H1 (cell line): ENCODE measurements at regions not wholly inside any gene's neighbourhood (a gene's known extent, or its start where the extent isn't known, plus 50 kb on each side); places are given as distances from the start of the nearest gene placed in this dataset.

Experiments used
- CBX5 ChIP-seq: fragments of 300-800, 300-1000 bp; sonication (generic); IDR thresholded peaks from 2 replicates; pipeline ENCODE4 v1.7.1; 2016; ENCODE audit warnings: antibody characterized with exemption, low read length, low read depth
- CHD1 ChIP-seq: IDR thresholded peaks from 2 replicates; pipeline ENCODE4 v1.6.1; 2012; ENCODE audit warnings: low read depth, low read length, improper control_type of control experiment
- CHD2 ChIP-seq: IDR thresholded peaks from 2 replicates; pipeline ENCODE4 v1.6.1; 2012; ENCODE audit warnings: low read length, improper control_type of control experiment
- EP300 ChIP-seq, 2 experiments: IDR thresholded peaks; 1 replicate in 1 of 2; 2 replicates in 1 of 2; pipeline ENCODE4 v1.6.1; 2011 to 2012; ENCODE audit warnings: low read depth in 2 of 2, low read length in 2 of 2, mild to moderate bottlenecking in 2 of 2, borderline replicate concordance in 1 of 2, inconsistent platforms in 1 of 2, moderate library complexity in 1 of 2
- EZH2 ChIP-seq: fragments of 200-600 bp; sonication (generic); IDR thresholded peaks from 2 replicates; pipeline ENCODE4 v1.7.1; 2012; ENCODE audit warnings: low read depth, mild to moderate bottlenecking, moderate library complexity, low read length, inconsistent platforms; ENCODE audit not compliant: severe bottlenecking
- JUND ChIP-seq: IDR thresholded peaks from 2 replicates; pipeline ENCODE4 v1.6.1; 2011; ENCODE audit warnings: mild to moderate bottlenecking, improper control_type of control experiment, low read length
- NRF1 ChIP-seq: IDR thresholded peaks from 2 replicates; pipeline ENCODE4 v1.6.1; 2011; ENCODE audit warnings: mild to moderate bottlenecking, low read depth, low read length, improper control_type of control experiment
- RFX5 ChIP-seq: IDR thresholded peaks from 2 replicates; pipeline ENCODE4 v1.6.1; 2011; ENCODE audit warnings: low read depth, low read length, improper control_type of control experiment, borderline replicate concordance
- SIN3A ChIP-seq, 2 experiments: IDR thresholded peaks in 1 of 2; conservative IDR thresholded peaks in 1 of 2; 2 replicates each; pipeline ENCODE4 v1.6.1; 2011 to 2012; ENCODE audit warnings: low read length in 2 of 2, improper control_type of control experiment in 1 of 2, low read depth in 1 of 2, mild to moderate bottlenecking in 1 of 2
- SRF ChIP-seq: IDR thresholded peaks from 2 replicates; pipeline ENCODE4 v1.6.1; 2011; ENCODE audit warnings: mild to moderate bottlenecking, low read depth, low read length, moderate library complexity
- SUZ12 ChIP-seq: fragments of 200-600 bp; sonication (generic); IDR thresholded peaks from 2 replicates; pipeline ENCODE4 v1.6.1; 2012; ENCODE audit warnings: mild to moderate bottlenecking, inconsistent platforms, low read length, moderate library complexity, mixed read lengths
- TF ChIP-seq, protein P1 (sequence below), 3 experiments: IDR thresholded peaks; 1 replicate in 2 of 3; 2 replicates in 1 of 3; pipeline versions ENCODE4 v1.5.1 to v1.6.1; 2011; ENCODE audit warnings: low read length in 3 of 3, mild to moderate bottlenecking in 3 of 3, inconsistent platforms in 2 of 3, low read depth in 1 of 3, moderate library complexity in 1 of 3; ENCODE audit not compliant: insufficient read depth in 1 of 3; ENCODE audit errors: control extremely low read depth in 1 of 3

DNA sequence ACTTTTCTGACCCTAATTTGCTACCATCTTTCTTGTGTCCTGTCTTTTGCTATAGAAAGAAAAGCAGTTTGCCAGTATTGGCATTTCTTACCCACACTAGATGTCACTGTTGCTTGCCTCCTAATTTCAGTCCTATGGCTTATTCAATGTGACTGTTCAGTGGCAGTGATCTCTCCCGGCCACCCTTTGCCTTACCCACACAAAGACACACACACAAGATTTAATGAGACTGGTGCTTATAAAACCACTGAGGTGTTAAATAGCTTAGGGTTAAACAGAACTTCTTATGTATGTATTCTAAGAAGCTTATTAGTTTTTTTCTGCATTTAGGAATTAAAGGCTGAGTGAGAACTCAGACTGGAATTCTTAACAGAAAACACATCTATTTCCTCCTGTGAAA is 233.6 kb upstream of the ASCC3 start:
- no peak for TF ChIP-seq CBX5
- no peak for TF ChIP-seq CHD1
- no peak for TF ChIP-seq CHD2
- TF ChIP-seq, protein P1, sequence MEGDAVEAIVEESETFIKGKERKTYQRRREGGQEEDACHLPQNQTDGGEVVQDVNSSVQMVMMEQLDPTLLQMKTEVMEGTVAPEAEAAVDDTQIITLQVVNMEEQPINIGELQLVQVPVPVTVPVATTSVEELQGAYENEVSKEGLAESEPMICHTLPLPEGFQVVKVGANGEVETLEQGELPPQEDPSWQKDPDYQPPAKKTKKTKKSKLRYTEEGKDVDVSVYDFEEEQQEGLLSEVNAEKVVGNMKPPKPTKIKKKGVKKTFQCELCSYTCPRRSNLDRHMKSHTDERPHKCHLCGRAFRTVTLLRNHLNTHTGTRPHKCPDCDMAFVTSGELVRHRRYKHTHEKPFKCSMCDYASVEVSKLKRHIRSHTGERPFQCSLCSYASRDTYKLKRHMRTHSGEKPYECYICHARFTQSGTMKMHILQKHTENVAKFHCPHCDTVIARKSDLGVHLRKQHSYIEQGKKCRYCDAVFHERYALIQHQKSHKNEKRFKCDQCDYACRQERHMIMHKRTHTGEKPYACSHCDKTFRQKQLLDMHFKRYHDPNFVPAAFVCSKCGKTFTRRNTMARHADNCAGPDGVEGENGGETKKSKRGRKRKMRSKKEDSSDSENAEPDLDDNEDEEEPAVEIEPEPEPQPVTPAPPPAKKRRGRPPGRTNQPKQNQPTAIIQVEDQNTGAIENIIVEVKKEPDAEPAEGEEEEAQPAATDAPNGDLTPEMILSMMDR (IDR thresholded peaks at IDR 0.05; ENCODE audit: control extremely low read depth in 1 of 3, insufficient read depth in 1 of 3, low read depth in 1 of 3, low read length in 3 of 3), result peak in 2 of 3 experiments; percentile 42 to 60; a peak in 2 of 4 replicates
- no peak for TF ChIP-seq SUZ12
- TF ChIP-seq SRF, result no peak
- TF ChIP-seq EP300 (IDR thresholded peaks at IDR 0.05; ENCODE audit: borderline replicate concordance in 1 of 2, low read depth in 2 of 2, low read length in 2 of 2), result no peak
- no peak for TF ChIP-seq SIN3A (conservative IDR thresholded peaks at IDR 0.05 in 1 of 2, IDR thresholded peaks at IDR 0.05 in 1 of 2; ENCODE audit: low read depth in 1 of 2, low read length in 2 of 2)
- no peak for TF ChIP-seq EZH2
- TF ChIP-seq JUND, result no peak
- no peak for TF ChIP-seq NRF1
- no peak for TF ChIP-seq RFX5
